IPS-NIHi11 (cell line): ENCODE measurements at regions not wholly inside any gene's neighbourhood (a gene's known extent, or its start where the extent isn't known, plus 50 kb on each side); places are given as distances from the start of the nearest gene placed in this dataset.
A peak's percentile ranks its signal among the peaks of the same experiment; 100 is the strongest.

Experiments used
- DNase-seq: peaks from one replicate; pipeline ENCODE4 v3.0.0; 2012; ENCODE audit warnings: mixed read lengths, low spot score

DNA sequence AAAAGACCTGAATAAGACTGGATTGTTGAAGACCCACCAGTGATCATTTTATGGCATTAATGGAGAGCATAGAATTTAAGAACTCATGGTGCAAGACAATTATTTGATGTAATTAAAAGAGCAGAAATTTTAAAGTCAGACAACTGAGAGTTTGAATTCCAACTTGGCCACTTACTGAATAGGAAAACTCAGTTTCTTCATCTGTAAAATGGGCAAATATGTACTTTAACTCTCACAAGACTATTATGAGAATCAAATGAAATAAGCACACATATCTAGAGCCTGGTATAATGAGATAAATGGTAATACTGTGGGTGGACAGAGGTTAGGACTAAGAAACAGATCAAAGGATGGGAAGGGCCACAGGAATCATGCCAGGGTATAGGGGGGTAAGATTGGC, 88.0 kb downstream of the SOX9 start:
- no peak for DNase-seq

DNA sequence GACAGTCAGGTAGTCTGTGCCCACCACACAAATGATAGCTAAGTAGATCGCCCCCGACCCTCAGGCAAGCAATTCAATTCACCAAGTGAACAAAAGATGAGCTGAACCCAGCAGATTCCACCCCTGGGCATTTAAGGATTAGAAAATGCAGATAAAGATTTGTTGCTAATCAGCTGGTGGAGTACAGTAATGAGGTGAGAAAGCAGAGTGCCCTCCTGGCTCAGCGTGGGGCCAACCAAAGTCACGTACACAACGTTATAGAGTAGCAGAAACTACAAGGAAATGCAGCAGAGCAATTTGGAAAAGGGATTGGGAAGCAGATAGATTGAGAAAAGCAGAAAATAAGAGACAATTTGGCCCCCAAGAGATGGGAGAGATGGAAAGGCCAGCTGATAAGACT, 91.2 kb downstream of the SOX9 start:
- DNase-seq = no peak

DNA sequence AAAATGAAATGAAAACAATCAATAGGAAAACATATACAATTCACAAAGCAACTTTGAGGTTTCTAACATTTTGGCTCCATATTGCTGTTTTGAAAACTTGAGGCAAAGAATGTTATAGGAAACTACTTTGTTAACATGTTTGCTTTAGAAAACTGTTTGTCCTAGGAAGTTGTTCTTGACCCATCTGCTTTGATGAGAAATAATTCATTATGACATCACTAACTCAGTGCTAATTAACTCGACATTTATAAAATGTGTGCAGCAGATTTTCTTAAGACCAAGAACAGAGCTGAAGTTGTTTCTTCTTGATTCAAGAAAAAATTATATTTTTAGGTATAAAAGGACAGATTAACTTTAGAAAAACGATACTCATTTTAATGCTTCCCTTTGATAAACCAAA, 94.7 kb downstream of the SOX9 start:
- DNase-seq = no peak

DNA sequence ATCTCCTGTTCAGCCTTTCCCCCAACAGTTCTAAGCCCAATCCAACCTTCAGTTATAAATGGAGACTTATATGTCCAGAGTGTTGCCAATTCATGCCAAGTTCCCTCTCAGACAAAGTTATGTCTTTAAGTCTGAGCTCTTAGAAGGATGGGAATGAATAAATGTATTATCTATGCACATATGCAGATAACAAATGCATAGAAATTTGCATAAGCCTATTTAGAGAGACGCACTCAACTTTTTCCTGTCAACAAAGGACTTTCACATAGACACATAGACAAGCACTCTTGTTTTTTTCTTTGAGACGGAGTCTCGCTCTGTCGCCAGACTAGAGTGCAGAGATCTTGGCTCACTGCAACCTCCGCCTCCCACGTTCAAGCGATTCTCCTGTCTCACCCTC, 95.1 kb downstream of the SOX9 start:
- DNase-seq = no peak

DNA sequence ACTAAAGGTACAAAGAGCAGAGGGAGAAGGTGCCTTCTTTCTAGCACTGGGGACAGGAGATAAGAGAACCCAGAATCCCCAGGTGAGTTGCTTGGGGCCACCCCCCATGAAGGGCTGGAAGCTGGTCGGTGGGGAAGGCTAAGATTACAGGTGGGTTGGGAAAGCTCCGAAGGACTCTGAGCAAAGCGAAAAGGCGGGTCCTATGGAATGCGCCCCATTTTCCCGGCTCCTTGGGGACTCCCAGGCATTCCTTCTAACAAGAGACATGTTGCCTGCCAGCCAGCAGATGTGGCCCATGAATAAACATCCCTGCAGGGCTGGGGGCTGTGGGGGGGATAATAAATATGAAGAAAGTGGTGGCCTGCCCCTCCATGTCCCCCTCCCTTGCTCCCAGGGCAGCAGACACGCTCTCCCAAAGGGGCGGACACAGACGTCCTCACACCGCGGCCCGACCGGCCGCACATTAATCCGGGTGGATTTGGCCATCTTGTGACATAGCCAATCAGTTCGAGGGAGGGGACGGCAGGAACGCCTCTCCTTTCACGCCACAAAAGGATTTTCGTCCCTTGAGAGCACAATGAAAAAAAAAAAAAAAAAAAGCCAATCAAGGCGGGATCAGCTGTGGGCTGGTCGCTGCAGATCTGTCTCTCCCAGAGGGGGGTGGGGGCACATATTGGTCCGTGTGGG, 98.5 kb downstream of the SOX9 start:
- DNase-seq = peak; percentile 43

DNA sequence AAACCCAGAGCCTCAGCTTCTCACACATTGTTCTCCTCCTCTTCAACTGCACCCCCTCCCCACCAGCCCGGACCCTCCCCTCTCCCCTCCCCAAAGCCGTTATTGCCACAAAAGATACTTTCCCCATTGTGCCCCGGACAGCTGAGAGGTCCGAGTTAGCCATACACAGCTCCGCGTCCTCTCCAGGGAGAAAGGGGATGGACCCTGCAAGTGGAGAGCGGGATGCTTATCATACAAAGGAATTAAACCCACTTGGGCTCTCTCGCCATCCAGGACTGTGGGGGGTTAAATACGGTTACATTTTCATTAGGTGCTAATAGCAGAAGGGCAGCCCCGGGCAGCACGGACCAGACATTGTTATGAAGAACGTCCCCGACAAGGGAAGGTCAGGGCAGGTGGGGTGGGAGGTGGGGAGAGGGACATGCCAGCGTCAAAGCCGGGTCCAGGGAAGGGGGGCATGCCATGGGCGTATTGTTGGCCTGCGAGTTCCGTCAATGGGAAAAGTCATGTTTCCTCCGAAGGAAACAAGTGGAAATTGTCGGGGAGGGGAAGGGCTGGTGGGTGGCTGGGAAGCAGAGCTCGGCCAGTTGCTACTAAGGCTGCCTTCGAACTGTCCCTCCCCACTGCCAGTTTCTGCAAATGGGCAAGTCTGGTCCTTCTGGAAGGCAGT, 99.1 kb downstream of the SOX9 start:
- DNase-seq = peak; percentile 29

DNA sequence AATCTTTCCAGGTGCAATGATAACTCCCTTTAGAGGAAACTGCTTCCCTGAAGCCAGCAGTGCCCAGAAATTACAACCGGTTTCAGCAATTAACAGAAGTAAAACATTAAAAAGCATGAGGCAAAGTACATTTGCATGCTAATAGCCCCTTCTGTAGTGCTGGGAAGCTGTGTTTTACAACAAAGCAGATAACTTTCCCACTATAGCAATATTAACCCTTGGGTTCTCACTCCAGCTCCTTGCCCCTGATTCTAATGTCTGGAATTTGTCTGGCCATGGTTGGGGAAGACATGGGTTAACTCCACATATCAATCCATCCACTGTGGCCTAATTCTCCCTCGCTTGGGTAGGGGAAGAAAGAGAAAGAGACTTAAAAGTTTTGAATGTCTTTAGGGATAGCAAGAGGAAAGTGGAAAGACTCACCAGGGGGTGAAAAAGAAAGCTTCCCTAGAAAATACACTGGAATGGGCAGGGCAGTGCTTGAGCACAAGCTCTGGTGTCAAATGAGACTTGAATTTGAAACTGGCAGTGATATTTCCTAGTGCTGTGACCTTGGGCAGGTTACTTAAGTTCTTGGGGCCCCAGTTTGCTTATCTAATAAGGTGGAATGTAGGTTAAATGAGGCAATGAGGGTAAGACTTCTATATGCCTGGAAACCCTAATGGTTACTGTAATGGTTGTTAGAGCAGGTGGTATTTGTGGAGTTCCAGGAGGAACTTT, 102.0 kb downstream of the SOX9 start:
- DNase-seq = no peak

DNA sequence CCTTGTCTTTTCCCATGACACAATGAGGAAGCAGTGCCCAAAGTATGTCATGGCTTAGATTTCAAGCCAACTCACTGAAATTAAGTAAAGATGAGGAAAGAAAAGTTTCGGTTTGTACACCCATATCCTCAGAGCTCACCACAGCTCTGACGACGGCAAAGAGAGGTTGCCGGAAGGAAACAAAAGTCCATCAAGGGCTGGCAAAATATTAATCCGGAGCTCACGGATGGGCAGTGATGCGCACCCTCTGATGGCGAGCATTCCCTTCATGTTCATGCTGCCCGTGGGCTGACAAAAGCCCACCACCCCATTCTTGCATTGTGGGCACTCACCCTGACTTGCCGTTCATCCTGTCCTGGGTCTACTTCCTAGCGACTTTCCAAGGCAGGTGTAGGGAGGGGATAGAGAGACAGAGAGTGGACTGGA, 103.1 kb downstream of the SOX9 start:
- DNase-seq = no peak

DNA sequence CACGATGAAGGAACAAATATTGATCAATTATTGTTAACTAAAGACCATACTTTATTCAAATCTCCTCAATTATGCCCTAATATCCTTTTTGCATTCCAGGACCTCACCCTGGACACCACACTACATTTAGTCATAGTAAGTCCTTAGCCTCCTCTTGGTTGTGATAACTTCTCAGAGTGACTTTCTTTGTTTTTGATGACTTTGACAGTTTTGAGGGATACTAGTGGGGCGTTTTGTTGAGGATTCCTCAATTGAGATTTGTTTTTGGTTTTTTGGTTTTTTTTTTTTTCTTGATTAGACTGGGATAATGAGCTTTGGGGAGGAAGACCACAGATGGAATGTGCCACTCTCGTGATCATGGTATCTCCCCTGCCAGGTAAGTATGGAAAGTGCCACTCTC, 105.5 kb downstream of the SOX9 start:
- no peak for DNase-seq

DNA sequence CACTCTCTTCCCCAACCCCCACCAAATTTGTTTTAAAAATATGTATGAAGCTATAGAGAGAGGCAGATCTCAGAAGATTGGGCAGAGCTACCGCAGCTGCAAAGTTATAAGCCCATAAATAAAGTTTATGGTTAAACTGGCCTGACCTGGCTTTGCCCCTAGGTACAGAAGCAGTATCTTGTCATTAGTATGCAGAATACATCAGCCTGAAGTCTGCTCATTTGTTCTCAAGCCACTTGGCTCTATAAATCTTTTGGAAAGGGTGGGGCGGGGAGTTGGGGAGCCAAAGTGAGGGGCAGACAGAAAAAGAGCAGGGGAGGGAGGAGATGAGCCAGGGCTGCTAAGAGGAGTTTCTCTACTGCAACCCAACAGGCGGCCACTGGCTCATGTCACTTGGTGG, 113.2 kb downstream of the SOX9 start:
- no peak for DNase-seq

DNA sequence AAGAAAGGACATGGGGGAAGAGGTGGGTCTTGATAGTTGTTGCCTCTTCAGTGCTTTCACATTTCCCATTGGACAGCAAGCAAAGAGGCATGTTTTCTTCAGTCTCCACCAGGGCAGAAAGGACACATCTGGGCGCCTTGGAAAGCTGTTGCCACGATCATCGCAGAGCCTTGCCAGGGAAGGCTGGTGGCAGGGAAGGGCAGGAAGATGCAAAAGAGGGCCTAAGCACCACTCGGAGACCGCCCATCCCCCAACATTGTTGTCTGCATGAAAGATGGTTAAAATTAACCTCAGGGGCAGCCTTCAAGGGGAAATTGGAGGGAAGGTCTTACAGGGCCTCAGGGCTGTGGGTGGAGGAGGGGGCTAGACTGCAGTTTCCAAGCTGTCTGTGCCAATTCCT, 114.2 kb downstream of the SOX9 start:
- no peak for DNase-seq

DNA sequence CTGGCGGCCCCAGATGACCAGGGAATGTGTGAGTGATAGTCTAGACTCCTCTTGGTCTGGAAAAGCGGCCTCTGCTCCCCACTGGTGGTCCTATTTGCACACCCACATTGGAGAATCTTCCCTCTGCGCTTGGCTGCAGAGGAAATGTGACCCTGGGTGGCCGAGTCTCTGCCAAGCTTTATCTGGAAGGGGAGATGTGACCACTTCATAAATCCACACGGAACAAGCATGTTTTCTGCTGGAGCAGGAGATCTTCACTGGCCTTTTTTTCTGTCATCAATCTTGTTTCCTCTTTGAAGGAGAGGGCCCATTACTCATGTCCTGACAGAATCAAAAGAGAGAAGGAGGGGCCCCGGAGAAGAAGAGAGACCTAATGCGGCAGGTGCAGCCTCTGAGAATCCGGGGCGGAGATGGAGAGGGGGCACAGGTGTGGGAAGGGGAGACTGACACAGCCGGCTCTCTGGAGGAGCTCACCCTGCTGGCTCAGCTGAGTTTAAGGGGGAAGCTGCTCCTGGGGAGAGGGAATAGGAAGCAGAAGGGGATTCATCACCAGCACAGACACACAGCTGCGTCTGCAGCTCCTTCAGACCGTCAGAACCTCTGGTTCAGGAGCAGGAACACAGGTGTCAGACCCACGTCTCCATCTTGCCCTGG, 116.3 kb downstream of the SOX9 start:
- no peak for DNase-seq

DNA sequence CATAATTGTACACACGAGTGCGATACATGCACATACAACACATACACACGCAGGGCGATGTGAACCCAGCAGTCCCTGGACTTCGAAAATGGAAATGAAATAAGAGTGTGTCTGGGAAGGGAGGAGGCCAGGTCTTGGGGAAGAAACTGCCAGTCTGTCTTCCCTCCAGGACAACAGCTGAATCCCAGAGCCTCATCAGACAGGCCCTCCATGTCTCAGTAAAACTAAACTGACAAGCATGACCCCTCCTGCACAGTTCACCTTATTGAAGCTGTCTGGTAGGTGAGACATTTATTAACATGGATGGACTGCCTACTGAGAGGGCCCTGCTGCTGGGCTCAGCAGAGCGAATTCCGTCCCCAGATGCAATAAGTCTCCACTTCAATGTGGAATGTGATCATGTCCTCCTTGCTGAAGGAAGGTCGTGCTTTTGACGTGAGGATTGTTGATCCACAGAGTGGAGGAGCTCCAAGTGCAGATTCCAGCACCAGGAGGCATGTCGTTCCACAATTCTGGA, 117.4 kb downstream of the SOX9 start:
- no peak for DNase-seq

DNA sequence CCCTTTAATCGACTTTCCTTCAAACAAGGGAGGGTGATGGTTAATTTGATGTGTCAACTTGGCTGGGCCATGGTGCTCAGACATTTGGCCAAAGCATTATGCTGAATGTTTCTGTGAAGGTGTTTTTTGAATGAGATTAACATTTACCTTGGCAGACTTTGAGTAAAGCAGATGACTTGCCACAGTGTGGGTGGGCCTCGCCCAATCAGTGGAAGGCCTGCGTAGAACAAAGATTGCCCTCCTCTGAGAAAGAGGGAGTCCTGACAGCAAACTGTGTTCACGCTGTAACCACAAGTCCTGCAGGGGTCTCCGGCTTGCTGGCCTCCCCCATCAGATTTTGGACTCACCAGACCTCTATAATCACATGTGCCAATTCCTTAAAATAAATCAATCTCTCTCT, 118.7 kb downstream of the SOX9 start:
- DNase-seq = no peak

DNA sequence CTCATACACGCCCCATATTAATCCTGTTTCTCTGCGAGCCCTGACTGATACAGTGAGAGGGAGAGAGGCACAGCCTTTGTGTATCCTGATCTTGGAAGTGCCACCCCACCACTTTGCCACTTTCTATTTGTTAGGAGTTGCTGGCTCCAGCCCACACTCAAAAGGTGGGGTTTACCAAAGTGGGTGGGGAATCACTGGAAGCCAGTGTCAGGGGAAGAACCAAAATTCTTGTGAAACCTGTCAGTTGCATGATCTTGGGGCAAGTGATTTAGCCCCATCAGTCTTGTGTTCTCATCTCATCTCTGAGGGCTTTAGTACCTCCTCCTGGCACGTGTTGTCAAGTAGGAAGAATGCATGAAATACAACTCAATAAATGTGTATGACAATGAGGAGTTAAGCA, 119.5 kb downstream of the SOX9 start:
- DNase-seq = no peak

DNA sequence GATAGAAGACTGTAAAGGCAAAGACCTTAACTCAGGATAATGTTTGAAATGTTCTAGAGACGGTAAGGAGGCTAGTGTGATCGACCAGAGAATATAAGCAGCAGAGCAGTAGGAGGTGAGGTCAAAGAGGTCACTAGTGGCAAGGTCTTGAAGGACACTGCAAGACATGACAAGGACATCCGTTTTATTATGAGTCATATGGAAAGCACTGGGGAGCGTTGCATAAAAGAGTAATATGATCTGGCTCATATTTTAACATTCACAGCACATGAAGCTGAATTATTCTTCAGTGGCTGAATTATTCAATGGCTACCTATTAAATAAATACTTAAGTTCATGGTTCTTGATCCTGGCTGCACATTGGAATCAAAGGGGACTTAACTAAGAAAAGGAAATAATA, 123.7 kb downstream of the SOX9 start:
- DNase-seq = no peak

DNA sequence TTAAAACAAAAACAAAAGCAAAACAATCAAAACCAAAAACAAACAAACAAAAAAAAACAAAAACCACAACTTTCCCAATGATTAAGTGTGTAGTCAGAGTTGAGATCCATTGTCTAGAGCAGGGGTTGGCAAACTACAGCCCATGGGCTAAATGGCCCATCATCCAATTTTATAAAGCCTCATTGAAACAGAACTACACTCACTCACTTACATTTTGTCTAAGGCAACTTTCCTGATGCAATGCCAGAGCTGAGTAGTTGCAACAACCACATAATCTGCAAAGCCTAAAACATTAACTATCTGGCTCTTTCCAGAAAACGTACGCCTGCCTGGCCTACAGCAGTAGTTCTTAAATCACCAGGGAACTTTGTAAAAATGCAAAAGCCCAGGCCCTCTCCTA, 124.1 kb downstream of the SOX9 start:
- DNase-seq = no peak

DNA sequence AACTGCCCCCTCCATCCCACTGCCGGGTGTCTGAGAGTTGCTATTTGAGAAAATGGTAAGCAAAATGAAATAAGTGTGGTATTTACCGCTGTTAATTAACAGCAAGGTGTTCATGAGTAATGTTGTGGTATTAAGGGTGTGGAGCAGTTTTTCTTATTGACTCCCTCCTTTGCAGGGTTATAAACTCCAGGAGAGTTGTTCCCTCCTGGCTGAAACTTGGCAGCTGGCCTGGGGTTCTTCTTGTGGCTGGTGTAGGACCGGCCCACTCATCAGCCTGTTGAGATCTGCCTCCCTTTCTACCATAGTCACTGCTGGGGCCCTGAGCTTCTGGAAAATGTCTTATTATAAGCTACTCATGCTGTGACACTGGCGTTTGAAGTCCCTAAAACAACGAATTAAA, 128.6 kb downstream of the SOX9 start:
- no peak for DNase-seq

DNA sequence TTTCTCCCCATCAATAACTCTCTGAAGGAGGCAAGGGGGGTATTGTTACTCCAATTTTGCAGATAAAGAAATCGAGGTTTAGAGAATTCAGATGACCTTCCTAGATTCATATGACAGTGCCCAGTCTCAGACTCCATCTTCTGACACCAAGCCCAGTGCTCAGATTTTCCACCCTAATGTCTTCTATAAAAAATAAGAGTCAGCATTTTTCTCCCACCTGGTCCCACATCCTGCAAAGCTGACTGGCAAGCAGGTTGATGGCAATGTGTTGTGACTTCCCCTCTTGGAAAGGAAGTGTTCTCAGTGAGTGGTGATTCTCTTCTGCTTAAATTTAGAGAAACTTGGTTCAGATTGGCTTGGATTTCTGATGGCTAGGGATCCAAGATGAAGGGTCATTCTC, 129.4 kb downstream of the SOX9 start:
- no peak for DNase-seq

DNA sequence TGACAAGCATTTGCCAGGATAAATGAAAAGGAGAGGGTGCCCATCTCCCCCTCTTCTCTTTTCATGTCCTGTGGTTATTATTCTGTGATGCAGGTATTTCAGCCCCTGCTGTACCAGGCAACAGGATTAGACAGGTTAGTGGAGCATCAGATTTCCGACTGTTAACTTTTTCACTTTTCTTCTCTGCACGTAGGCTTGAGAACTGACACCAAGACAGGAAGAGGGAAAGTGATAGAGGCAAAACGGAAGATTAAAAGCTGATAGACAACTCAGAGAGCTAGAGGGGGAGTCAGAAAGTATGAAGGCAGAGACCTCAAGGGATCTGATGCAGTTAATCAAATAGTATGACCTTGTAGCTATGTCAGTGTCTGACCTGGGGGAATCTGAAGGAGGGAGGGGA, 132.8 kb downstream of the SOX9 start:
- DNase-seq = no peak

DNA sequence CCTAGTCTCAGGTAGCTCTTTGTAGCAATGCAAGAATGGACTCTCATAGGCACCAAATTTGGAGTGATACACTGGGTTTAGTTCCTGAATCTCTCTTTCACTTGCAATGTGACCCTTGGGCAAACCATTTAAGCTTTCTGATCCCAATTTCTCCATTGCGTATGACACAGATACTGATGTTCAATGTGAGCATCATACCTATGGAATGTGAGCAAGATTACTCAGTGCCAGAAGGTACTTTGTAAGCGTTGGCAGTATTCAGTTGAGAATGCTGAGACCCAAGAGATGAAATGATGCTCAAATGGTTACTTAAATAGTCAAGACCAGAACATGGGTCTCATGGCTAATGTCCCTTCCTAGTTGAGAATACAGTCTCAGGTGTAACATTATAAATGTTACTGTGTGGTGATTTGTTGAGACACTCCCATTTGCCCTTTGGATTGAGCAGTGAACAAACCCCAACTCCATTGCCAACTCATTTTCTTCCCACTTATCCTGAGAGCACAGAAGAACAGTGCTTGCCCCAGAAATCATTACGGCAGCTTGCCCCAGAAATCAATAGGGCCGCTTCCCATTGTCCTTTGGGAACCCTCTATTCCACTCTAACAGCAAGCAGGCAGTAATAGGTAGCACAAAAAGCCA, 134.1 kb downstream of the SOX9 start:
- no peak for DNase-seq

DNA sequence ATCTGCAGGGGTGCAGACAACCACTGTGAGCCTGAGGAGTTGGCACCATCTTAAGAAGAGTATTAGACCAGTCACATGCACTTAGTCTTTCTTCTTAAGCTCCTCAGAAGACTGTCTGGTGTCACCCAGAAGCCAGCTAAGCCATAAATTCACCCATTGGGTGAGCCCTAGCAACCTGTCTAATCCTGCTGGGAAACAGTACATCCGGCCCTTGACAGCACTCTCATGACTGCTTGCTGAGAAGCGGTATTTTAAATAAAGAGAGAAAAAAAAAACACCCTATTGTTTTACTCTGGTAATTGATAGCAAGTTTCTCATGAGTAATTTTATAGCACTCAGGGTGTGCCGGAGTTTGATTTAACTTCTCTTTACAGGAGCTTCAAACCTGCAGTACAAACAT, 134.7 kb downstream of the SOX9 start:
- DNase-seq = peak; percentile 43
